Brain microvascular endothelial cell (primary cell): ENCODE measurements at regions not wholly inside any gene's neighbourhood (a gene's known extent, or its start where the extent isn't known, plus 50 kb on each side); places are given as distances from the start of the nearest gene placed in this dataset.

Experiments
- DNase-seq: peaks from one replicate; pipeline ENCODE4 v3.0.0-alpha.2; 2020
- H3K27ac ChIP-seq: fragments of 250-450 bp; sonication (Bioruptor Pico); 2 replicates; pipeline ENCODE4 v1.5.1; 2020; ENCODE audit warnings: mild to moderate bottlenecking, moderate library complexity
- H3K27me3 ChIP-seq: fragments of 250-450 bp; sonication (Bioruptor Pico); replicated peaks from 2 replicates; pipeline ENCODE4 v1.5.1; 2020; ENCODE audit warnings: mild to moderate bottlenecking
- H3K36me3 ChIP-seq: fragments of 250-450 bp; sonication (Bioruptor Pico); replicated peaks from 2 replicates; pipeline ENCODE4 v1.5.1; 2020; ENCODE audit warnings: mild to moderate bottlenecking
- H3K4me3 ChIP-seq: 2 replicates; pipeline ENCODE4 v1.5.1; 2011; ENCODE audit warnings: low read depth, mild to moderate bottlenecking, control low read depth, low read length, moderate library complexity
- in situ Hi-C: cut with HindIII; loops from 2 replicates; pipeline ENCODE4 v1.10.0; 2017; ENCODE audit warnings: low sequenced_read_pairs, low pct_ligation_motif_present
- TF ChIP-seq, protein P1 (sequence below): IDR thresholded peaks from 2 replicates; pipeline ENCODE4 v1.5.1; 2011; ENCODE audit warnings: low read depth, mild to moderate bottlenecking, moderate library complexity, low read length, control low read depth, inconsistent platforms; ENCODE audit errors: missing control alignments

DNA sequence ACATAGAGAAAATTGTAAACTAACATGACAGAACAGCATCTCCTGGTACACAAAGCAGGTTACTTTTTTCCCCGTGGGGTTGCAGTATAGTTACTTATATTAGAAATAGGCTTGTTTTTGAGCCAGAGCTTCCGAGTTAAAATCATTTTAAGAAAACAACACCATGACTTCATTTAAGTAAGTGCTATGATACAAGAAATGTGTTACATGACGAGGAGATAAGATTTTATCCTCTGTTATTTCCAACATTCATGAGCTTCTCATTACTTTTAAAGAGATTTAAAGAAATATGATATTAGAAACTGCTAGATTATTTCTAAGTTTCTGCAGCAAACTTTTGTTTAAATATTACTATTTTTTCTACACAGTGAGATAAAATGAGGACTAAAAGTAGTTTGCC is 968.7 kb downstream of the GATA3 start:
- TF ChIP-seq, protein P1, sequence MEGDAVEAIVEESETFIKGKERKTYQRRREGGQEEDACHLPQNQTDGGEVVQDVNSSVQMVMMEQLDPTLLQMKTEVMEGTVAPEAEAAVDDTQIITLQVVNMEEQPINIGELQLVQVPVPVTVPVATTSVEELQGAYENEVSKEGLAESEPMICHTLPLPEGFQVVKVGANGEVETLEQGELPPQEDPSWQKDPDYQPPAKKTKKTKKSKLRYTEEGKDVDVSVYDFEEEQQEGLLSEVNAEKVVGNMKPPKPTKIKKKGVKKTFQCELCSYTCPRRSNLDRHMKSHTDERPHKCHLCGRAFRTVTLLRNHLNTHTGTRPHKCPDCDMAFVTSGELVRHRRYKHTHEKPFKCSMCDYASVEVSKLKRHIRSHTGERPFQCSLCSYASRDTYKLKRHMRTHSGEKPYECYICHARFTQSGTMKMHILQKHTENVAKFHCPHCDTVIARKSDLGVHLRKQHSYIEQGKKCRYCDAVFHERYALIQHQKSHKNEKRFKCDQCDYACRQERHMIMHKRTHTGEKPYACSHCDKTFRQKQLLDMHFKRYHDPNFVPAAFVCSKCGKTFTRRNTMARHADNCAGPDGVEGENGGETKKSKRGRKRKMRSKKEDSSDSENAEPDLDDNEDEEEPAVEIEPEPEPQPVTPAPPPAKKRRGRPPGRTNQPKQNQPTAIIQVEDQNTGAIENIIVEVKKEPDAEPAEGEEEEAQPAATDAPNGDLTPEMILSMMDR, result no peak

DNA sequence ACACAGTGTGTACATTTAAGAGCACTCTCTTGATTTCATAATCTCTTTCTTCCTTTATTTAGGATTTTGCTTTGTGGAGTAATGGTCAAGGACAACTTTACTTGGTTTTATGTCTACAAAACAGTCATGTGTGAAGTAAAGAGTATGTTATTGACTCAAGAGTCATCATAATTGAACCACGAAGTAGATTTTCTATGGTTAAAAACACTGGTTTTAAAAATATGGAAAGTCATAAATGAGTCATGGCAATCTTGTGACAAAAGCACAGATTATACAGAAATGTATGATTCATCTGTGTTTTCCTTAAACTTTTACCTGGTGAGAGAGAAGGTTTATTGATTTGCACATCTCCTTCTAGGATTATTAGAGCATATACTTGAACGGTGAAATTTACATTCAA is 969.7 kb downstream of the GATA3 start:
- in situ Hi-C loops, result no loop called here
- no peak overlapping the region for H3K4me3 ChIP-seq
- H3K27ac ChIP-seq, result no peak overlapping the region
- H3K36me3 ChIP-seq, result no peaks in the 10 kb centered on the region
- H3K27me3 ChIP-seq, result no peaks in the 10 kb centered on the region
- TF ChIP-seq, protein P1, result no peak
- DNase-seq, result no peak

More for the DNA sequence above, 968.7 kb downstream of the GATA3 start:
- no peaks in the 10 kb centered on the region for H3K36me3 ChIP-seq
- no peak overlapping the region for H3K27ac ChIP-seq
- DNase-seq, result no peak
- in situ Hi-C loops, result no loop called here
- H3K4me3 ChIP-seq, result no peak overlapping the region
- H3K27me3 ChIP-seq, result no peaks in the 10 kb centered on the region

DNA sequence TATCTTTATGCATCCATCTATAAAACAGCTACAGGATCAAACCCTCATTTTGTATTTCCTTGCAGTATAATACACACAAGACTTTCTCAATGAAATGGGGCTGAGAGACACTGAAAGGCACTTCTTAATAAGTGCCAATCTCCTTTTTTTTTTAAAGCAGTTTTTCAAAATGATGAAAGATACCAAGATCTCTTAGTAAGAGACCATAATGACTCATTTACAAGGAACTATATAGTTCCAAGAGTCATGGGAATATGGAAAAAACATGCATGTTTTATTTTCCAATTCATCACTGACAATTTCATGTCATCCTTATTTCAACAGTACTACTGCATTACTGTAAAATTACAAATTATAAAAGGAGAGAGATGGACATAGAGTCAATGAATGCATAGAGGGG is 973.7 kb downstream of the GATA3 start:
- TF ChIP-seq, protein P1, result no peak

DNA sequence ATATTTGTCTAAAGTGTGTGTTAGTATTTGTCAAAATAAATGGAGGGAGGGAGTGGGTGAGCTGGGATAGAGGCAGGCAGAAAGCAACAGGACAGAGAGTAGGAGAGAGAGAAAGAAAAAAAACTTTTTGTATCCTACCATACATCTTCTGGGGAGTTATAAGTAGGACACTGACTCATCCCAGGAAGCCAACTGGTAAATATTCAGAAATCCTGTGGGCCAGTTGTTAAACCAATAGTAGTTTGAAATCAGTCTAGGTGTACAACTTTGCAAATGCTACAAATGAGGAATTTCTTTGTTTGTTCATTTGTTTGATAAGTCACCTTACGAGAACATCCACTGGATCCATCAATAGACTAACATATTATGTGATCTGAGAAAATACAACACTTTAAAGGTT is 980.9 kb downstream of the GATA3 start:
- in situ Hi-C loops, result no loop called here
- no peaks in the 10 kb centered on the region for H3K27me3 ChIP-seq

More for the DNA sequence above, 973.7 kb downstream of the GATA3 start:
- Histone ChIP-seq H3K36me3 (no peaks in the 10 kb centered on the region), H3K4me3 (no peak overlapping the region), H3K27me3 (no peaks in the 10 kb centered on the region), H3K27ac (no peak overlapping the region)
- no peak for DNase-seq
- in situ Hi-C loops, result no loop called here

DNA sequence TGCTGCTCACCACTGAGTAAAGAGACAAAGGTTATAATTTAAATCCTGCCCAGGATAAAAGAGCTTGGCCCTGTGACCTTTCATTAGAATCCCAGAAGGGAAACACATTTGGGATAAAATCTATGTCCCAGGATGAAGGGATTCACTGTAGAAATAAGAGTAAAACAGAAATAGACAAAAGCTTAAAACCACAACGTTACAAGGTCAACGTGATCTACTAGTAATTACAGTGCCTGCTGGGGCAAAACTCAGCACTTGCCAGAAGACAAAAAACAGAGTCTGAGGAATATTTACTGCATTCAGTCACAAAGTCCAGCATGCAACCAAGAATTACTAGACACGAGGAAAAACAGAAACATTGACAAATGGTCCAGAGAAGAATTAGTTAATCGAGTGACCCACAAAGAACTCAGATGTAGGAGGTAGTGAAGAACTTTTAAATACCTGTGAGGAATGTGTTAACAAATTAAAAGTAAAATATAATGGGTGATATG is 982.3 kb downstream of the GATA3 start:
- DNase-seq, result no peak
- in situ Hi-C loops, result no loop called here
- Histone ChIP-seq H3K27me3 (no peaks in the 10 kb centered on the region), H3K36me3 (no peaks in the 10 kb centered on the region), H3K4me3 (no peak overlapping the region), H3K27ac (no peak overlapping the region)
- TF ChIP-seq, protein P1, result no peak

More for the DNA sequence above, 980.9 kb downstream of the GATA3 start:
- H3K4me3 ChIP-seq, result no peak overlapping the region
- no peak overlapping the region for H3K27ac ChIP-seq
- DNase-seq, result no peak
- TF ChIP-seq, protein P1, result no peak
- H3K36me3 ChIP-seq, result no peaks in the 10 kb centered on the region

DNA sequence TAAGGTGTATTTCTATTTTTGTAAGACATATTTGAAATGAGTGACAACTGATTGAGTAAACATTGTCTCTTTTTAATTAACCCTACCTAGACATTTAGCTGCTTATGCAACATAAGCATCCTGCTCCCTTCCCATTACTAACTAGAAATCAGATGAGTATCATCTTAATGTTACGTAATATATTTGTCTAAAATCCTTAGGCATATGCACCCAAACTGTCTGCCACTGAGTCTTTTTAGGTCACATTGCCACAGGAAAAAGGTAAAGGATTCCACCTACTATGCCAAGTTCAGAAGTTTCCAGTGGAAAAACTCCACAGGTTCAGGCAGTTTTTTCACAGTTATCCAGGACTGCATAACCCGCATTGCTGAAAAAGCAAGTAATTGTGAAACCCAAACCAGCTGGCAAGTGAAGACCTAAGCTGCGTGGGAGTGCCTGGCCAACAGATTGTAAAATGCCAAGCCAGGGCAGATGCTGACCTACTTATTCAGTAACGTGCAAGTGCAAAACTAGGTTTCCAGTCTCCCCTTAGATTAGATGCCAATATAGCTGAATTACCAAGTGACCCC is 983.7 kb downstream of the GATA3 start:
- in situ Hi-C loops, result no loop called here
- TF ChIP-seq, protein P1, result no peak
- no peak for DNase-seq
- Histone ChIP-seq H3K27me3 (no peaks in the 10 kb centered on the region), H3K27ac (no peak overlapping the region), H3K4me3 (no peak overlapping the region), H3K36me3 (no peaks in the 10 kb centered on the region)
